ENCODE measurements at regions not wholly inside any gene's neighbourhood (a gene's known extent, or its start where the extent isn't known, plus 50 kb on each side); places are given as distances from the start of the nearest gene placed in this dataset.

GRCh38 chr13:105915146-105915850, 620.2 kb downstream of the EFNB2 start:
- TF ChIP-seq POLR2A (IDR thresholded peaks at IDR 0.05; ENCODE audit: low read depth): no peak
- TF ChIP-seq CTCF (IDR thresholded peaks at IDR 0.05): no peak
- no peak for TF ChIP-seq EP300 (IDR thresholded peaks at IDR 0.05)

Data from esophagus muscularis mucosa (tissue), 4 donors.